Activated B cell treated with CpG ODN at 0.5 μM for 24 hours (primary cell): ENCODE measurements at regions not wholly inside any gene's neighbourhood (a gene's known extent, or its start where the extent isn't known, plus 50 kb on each side); places are given as distances from the start of the nearest gene placed in this dataset.

ENCODE experiments used
- ATAC-seq: fragments of 200-7000 bp; cut with Tn5 transposase; one replicate; pipeline ENCODE4 v1.10.0; 2021; ENCODE audit warnings: low read depth, mild to moderate bottlenecking, moderate library complexity
- CTCF ChIA-PET: fragments of 350-600 bp; sonication (Branson Sonifier 250); formaldehyde crosslinking; loops from one replicate; lab custom pipeline; 2021; ENCODE audit warnings: antibody characterized with exemption; lab: Charles Lee
- POLR2A ChIA-PET: fragments of 350-600 bp; sonication (Branson Sonifier 250); formaldehyde crosslinking; loops from one replicate; lab custom pipeline; 2021; ENCODE audit warnings: antibody characterized with exemption; lab: Charles Lee
- DNase-seq: peaks from one replicate; pipeline ENCODE4 v3.0.0; 2022
- H3K27ac Mint-ChIP-seq: one replicate; pipeline ENCODE4 v1.8.0; 2020; ENCODE audit warnings: mixed read lengths
- H3K27me3 Mint-ChIP-seq: one replicate; pipeline ENCODE4 v1.8.0; 2021; ENCODE audit warnings: mixed read lengths
- H3K36me3 Mint-ChIP-seq: one replicate; pipeline ENCODE4 v1.8.0; 2021; ENCODE audit warnings: low read depth, mixed read lengths
- H3K4me1 Mint-ChIP-seq: one replicate; pipeline ENCODE4 v1.8.0; 2021; ENCODE audit warnings: mixed read lengths
- H3K4me3 Mint-ChIP-seq: one replicate; pipeline ENCODE4 v1.8.0; 2020; ENCODE audit warnings: mild to moderate bottlenecking, mixed read lengths
- H3K9me3 Mint-ChIP-seq: one replicate; pipeline ENCODE4 v1.8.0; 2020; ENCODE audit warnings: mixed read lengths
- CTCF ChIP-seq: fragments of 200-600 bp; IDR thresholded peaks from one replicate; pipeline ENCODE4 v1.8.0; 2022; ENCODE audit warnings: antibody characterized with exemption, mild to moderate bottlenecking
- intact Hi-C: fragments of 100-400 bp; cut with micrococcal nuclease; formaldehyde crosslinking; loops from one replicate; pipeline ENCODE4 v1.15.1; 2024

DNA sequence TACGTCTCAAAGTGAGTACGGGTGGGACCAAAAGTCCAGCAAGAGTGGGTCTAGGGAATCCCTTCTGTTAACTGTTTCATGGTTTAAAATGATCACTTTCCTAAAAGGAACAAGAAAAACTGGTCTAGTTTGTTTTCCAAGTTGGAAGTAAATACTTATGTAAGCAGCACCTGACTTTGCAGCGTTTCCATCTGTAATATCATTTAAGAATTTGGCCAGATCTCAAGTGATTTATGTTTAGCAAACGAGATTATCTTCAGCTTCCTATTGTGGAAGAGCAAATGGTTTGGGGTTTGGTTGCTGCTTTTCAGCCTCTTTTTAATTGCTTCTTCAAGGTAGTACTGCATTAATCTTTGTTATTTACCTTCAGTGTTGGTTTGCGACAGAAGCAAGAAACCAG is 50.4 kb downstream of the FHIP1A start:
- ChIA-PET CTCF (no interaction called here), POLR2A (no interaction called here)
- TF ChIP-seq CTCF, result no peak
- peaks cover 6% of the 10 kb centered on the region for H3K27me3 Mint-ChIP-seq
- ATAC-seq (no peak), DNase-seq (no peak)
- intact Hi-C loops, result no loop called here
- no peak overlapping the region for H3K4me3 Mint-ChIP-seq
- H3K36me3 Mint-ChIP-seq, result no peaks in the 10 kb centered on the region
- no peak overlapping the region for H3K27ac Mint-ChIP-seq
- H3K4me1 Mint-ChIP-seq, result no peaks in the 10 kb centered on the region
- H3K9me3 Mint-ChIP-seq, result no peaks in the 10 kb centered on the region

GRCh38 chr4:151460434-151460833 is 51.5 kb downstream of the FHIP1A start:
- DNase-seq, result no peak
- Mint-ChIP-seq H3K9me3 (no peaks in the 10 kb centered on the region), H3K36me3 (no peaks in the 10 kb centered on the region), H3K4me3 (no peak overlapping the region), H3K27me3 (peaks cover 6% of the 10 kb centered on the region), H3K4me1 (no peaks in the 10 kb centered on the region), H3K27ac (no peak overlapping the region)
- POLR2A ChIA-PET, result no interaction called here
- intact Hi-C loops, result no loop called here
- TF ChIP-seq CTCF, result no peak
- CTCF ChIA-PET, result no interaction called here
- no peak for ATAC-seq

- intact Hi-C loops, result no loop called here
- H3K36me3 Mint-ChIP-seq, result no peaks in the 10 kb centered on the region
- H3K27me3 Mint-ChIP-seq, result peaks cover 4% of the 10 kb centered on the region
- CTCF ChIA-PET, result no interaction called here
- no peak for ATAC-seq
- H3K9me3 Mint-ChIP-seq, result no peaks in the 10 kb centered on the region
- DNase-seq, result no peak
- no peak overlapping the region for H3K27ac Mint-ChIP-seq
- no peaks in the 10 kb centered on the region for H3K4me1 Mint-ChIP-seq
- H3K4me3 Mint-ChIP-seq, result no peak overlapping the region
- POLR2A ChIA-PET, result no interaction called here
- no peak for TF ChIP-seq CTCF
Observed at GRCh38 chr4:151462554-151462953, 53.6 kb downstream of the FHIP1A start.

DNA sequence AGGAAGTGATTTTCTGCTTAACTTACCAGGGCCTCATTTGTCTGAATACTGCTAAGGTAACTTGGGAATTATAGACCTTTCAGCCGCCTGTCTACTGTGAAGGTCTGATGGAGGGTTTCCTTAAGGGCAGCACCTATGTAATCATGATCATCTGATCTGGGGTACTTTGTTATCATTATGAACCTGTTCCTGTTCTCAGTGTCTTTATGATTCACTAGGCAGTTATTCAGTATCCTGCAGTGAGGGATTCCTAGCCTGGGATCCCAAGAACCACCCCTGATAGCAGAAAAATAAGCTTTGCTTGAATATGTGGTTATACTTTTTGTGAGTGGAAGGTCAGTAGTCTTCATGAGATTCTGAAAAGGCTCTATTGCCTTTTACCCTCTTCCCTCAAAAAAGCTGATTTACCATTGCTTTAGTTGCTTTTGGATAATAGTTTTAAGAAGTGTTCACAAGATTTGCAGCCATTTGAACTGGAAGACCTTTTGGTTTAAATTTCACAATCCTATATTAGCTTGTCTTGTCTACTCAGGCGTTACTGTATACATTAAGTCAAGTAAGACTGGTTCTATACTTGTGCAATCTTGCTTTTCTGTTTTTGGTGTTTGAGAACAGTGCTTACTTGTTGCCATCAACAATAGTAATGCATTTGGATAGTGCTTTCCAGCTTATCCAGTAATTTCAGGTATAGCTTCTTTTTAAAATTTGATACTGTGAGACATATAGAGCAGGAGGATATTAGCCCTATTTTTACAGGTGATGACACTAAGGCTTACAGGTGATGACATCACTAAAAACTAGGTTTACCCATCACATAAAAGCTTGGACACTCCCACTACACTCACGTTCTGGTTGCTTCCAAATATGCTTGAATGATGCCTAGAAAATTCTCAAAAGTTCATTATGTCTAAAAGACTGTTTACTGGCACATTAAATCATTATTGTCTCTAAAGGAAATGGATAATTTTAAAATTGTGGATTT is 60.0 kb downstream of the FHIP1A start:
- DNase-seq (no peak), ATAC-seq (no peak)
- TF ChIP-seq CTCF, result no peak
- Mint-ChIP-seq H3K27ac (no peak overlapping the region), H3K9me3 (no peaks in the 10 kb centered on the region), H3K36me3 (no peaks in the 10 kb centered on the region), H3K4me1 (no peaks in the 10 kb centered on the region), H3K4me3 (no peak overlapping the region), H3K27me3 (peaks cover 2% of the 10 kb centered on the region)
- CTCF ChIA-PET, result no interaction called here
- intact Hi-C loops, result no loop called here
- POLR2A ChIA-PET, result no interaction called here

- ChIA-PET CTCF (no interaction called here), POLR2A (no interaction called here)
- intact Hi-C loops, result no loop called here
- H3K27ac Mint-ChIP-seq, result no peak overlapping the region
- H3K4me1 Mint-ChIP-seq, result no peaks in the 10 kb centered on the region
- DNase-seq (no peak), ATAC-seq (no peak)
- no peaks in the 10 kb centered on the region for H3K9me3 Mint-ChIP-seq
- H3K36me3 Mint-ChIP-seq, result no peaks in the 10 kb centered on the region
- TF ChIP-seq CTCF, result no peak
- no peak overlapping the region for H3K4me3 Mint-ChIP-seq
- H3K27me3 Mint-ChIP-seq, result peaks cover 2% of the 10 kb centered on the region
Observed at GRCh38 chr4:151469970-151470369, 61.0 kb downstream of the FHIP1A start.
